ENCODE measurements at regions not wholly inside any gene's neighbourhood (a gene's known extent, or its start where the extent isn't known, plus 50 kb on each side); places are given as distances from the start of the nearest gene placed in this dataset.
"Not testable (repeated sequence)": the region's sequence is repeated elsewhere in the genome, so short reads cannot be mapped to it uniquely, and the experiment has no call there.

DNA sequence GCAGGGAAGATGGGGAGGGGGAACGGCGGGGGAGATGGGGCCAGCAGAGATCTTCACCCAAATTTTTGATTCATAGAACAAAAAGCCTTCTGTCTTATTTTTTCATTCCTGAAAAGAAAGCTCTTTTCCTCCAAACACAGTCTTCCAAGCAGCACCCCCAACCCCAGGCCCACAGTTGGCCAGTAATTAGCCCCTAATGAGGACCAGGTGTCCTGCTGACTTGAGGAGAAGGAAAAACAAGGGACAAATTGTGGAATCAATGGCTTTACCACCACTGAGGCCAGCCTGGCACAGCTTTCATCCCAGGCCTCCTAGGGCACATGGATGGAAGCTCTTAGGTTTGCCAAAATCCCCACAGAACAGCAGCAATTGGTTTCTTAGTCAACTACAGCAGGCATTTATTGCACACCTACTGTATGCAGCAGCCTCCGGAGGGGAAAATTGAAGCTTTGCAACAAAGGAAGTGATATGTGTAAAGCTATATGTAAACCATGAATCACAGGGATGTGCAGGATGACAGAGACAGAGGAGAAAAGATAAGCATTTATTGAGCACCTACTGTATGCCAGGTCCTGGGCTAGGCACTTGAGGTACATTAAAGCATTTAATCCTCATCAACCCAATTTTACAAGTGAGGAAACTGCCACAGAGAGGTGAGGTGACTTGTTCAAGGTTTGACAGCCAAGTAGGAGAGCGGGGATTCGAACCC is 199.5 kb downstream of the TBC1D2B start:
- DNase-seq (ENCODE audit: low spot score): no peak

GRCh38 chr15:77876107-77876820 is 201.2 kb downstream of the TBC1D2B start:
- DNase-seq (ENCODE audit: low spot score): not testable (repeated sequence)

DNA sequence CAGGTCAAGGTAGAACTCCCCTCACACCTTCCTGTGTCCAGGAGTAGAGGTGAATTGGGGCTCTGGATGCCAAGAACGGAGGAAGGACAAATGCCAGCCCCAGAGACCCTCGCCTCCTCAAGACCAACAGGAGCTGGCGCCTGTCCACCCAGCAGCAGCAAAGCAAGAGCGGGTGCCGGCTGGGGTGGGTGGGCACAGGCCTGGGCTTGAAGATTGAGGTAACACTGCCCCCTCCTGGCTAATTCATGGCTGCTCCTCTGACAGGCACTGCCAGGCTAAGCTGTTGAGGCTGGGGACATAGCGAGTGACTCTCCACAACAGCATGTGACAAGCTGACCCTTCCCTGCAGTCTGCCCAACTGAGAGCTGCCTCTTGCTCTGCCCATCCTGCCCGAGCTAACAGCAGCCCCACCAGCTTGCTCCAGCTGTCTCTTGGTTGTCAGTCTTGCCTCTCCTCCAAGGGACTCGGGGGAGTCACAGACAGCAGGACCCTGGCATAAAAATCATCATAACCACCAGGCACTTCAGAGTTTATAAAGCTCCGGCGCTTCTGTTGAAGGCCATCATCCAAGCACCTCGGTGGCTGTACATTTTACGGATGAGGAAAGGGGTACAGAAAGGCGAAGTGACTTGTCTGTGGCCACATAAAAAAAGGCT is 202.3 kb downstream of the TBC1D2B start:
- peak; percentile 65 for DNase-seq (ENCODE audit: low spot score)

DNA sequence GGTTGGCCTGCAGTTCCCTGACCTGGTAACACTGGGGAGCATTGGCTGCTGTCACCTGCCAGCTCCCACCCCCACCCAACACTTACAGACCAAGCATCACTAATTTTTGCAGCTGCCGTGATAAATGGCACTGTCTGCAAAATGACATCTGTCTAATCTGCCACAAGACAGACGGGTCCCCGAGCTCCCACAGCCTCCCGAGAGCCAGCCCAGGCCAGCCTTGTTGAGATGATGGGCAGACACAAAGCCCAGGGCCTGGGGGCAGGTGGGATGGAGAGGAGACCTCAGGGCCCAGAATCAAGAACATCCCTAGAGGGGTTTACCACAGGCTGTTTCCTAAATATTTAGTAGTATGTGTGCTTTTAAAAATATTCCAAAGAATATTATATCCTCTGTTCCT is 203.4 kb downstream of the TBC1D2B start:
- no peak for DNase-seq (ENCODE audit: low spot score)

- not testable (repeated sequence) for DNase-seq (ENCODE audit: low spot score)
These were observed 204.7 kb downstream of the TBC1D2B start for GRCh38 chr15:77872521-77873425.

GRCh38 chr15:77871852-77872371 is 205.6 kb downstream of the TBC1D2B start:
- no peak for DNase-seq (ENCODE audit: low spot score)

- peak; percentile 63 for DNase-seq (ENCODE audit: low spot score)
These were observed 207.1 kb downstream of the TBC1D2B start for GRCh38 chr15:77870195-77871065.

GRCh38 chr15:77869021-77869895 is 208.3 kb downstream of the TBC1D2B start:
- DNase-seq (ENCODE audit: low spot score): no peak

- DNase-seq (ENCODE audit: low spot score): not testable (repeated sequence)
These were observed 209.4 kb downstream of the TBC1D2B start for GRCh38 chr15:77868048-77868629.

DNA sequence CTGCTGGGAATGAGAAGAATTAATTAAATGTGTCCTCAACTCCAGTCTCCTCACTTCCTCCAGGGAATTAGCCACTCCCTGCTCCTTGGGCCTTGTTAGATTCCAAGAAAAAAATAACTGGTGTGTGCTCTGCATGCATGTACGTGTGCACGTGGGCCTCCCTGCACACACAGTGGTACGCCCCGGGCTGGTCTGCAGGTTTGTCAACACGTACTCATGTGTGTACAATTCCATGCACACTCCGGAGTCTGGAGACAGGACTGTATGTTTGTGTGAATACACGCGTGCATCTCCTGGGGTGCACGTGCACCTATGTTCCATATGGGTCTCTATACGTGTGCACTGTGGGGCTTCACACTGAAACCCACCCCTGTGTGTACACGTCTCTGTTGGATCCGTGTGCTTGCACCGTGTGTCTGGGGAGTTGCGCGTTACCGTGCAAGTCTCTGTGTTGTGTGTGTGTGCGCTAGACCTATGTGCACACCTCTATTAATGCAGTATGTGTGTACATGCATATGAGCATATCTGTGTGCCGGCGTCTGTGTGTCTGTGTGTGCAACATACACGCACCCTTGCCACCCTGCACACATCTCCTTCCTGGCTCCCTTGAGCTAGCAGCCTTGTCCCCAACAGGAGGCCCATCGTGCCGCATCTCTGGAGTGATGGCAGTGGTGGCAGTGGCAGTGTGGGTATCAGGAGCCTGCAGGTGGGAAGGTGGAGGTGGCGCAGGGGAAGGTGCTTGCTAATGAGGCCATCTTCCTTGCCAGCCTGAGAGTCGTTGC is 210.1 kb downstream of the TBC1D2B start:
- DNase-seq (ENCODE audit: low spot score): no peak

GRCh38 chr15:77866596-77867125 is 210.8 kb downstream of the TBC1D2B start:
- DNase-seq (ENCODE audit: low spot score): no peak

- no peak for DNase-seq (ENCODE audit: low spot score)
These were observed 211.3 kb downstream of the TBC1D2B start for GRCh38 chr15:77866186-77866585.

DNA sequence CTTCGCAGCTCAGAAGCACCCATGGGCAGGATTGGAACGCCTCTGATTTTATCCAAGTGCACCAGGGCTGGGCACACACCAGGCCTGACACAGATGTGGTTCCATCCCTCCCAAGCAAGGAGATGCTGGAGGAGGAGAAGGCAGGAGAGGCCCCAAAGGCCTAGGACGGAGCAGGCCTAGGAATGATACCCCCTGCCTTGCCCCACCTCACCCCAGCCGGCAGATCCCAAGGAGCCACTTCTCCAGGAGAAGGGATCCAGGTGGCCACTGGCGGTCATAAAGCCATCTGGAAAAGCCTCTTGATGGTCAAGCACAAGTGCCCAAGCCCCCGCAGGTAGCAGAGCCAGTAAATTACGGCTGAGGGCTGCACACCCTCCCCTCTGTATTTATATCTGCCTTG is 211.8 kb downstream of the TBC1D2B start:
- DNase-seq (ENCODE audit: low spot score): no peak

DNA sequence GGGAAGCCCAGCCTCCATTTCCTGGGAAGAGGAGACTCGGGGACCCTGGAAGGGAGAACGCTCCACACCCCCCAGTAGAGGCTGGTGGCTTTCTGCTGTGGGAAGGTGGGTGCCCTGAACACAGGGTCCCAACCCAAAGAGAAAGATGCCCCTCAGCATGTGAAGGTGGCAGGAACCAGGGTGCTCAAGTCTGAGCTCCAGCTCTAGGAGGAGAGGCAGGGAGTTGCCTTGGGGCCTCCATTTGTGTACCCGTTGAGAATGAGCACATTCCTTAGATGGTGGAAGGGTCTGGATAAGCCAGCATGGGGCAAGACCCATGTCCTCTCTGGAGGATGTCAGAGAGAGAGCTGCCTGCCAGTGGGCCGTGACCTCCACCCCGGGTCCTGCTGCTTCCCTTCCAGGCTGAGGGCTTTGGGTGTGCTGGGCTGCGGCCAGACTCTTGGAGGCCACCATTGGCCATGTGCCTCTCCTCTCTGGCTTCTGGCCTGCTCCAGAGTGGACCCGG is 212.4 kb downstream of the TBC1D2B start:
- no peak for DNase-seq (ENCODE audit: low spot score)

GRCh38 chr15:77864211-77865105 is 213.1 kb downstream of the TBC1D2B start:
- DNase-seq (ENCODE audit: low spot score): no peak

- no peak for DNase-seq (ENCODE audit: low spot score)
These were observed 213.9 kb downstream of the TBC1D2B start for GRCh38 chr15:77863491-77864105.

Measured in umbilical cord (tissue), 1 donor.